ENCODE measurements at regions not wholly inside any gene's neighbourhood (a gene's known extent, or its start where the extent isn't known, plus 50 kb on each side); places are given as distances from the start of the nearest gene placed in this dataset.

GRCh38 chr5:88951457-88951856 lies 68.5 kb upstream of the MEF2C start:
- no peak for TF ChIP-seq CTCF (IDR thresholded peaks at IDR 0.05; ENCODE audit: extremely low read depth in 1 of 2, insufficient read depth in 1 of 2, low read depth in 1 of 2, low read length in 2 of 2)
- TF ChIP-seq POLR2A (IDR thresholded peaks at IDR 0.05; ENCODE audit: low read depth, low read length) = no peak
- no peak for TF ChIP-seq MAX (IDR thresholded peaks at IDR 0.05; ENCODE audit: insufficient read depth, insufficient read length)

Measured in endothelial cell of umbilical vein (primary cell).